Smooth muscle cell of the brain vasculature (primary cell): ENCODE measurements at regions not wholly inside any gene's neighbourhood (a gene's known extent, or its start where the extent isn't known, plus 50 kb on each side); places are given as distances from the start of the nearest gene placed in this dataset.

Experiments
- DNase-seq: peaks from one replicate; pipeline ENCODE4 v3.0.0-alpha.2; 2012; ENCODE audit warnings: low read depth, low spot score

- DNase-seq: no peak
Measured at GRCh38 chr6:164917211-164917610, 392.2 kb downstream of the C6orf118 start.

- DNase-seq: no peak
Measured at GRCh38 chr6:164916087-164916486, 393.3 kb downstream of the C6orf118 start.

GRCh38 chr6:164911873-164912580, 397.4 kb downstream of the C6orf118 start:
- no peak for DNase-seq

- no peak for DNase-seq
Measured at GRCh38 chr6:164911151-164911550, 398.3 kb downstream of the C6orf118 start.

- no peak for DNase-seq
Measured at GRCh38 chr6:164906766-164907165, 402.6 kb downstream of the C6orf118 start.

- DNase-seq: no peak
Measured at GRCh38 chr6:164905311-164905710, 404.1 kb downstream of the C6orf118 start.

- DNase-seq: no peak
Measured at GRCh38 chr6:164898412-164898811, 411.0 kb downstream of the C6orf118 start.

- no peak for DNase-seq
Measured at GRCh38 chr6:164897523-164898235, 411.7 kb downstream of the C6orf118 start.

GRCh38 chr6:164889980-164890379, 419.4 kb downstream of the C6orf118 start:
- no peak for DNase-seq

GRCh38 chr6:164887660-164888059, 421.7 kb downstream of the C6orf118 start:
- no peak for DNase-seq

- no peak for DNase-seq
Measured at GRCh38 chr6:164882236-164882635, 427.2 kb downstream of the C6orf118 start.

- DNase-seq: no peak
Measured at GRCh38 chr6:164871783-164872182, 437.6 kb downstream of the C6orf118 start.

GRCh38 chr6:164870164-164870563, 439.2 kb downstream of the C6orf118 start:
- no peak for DNase-seq

- no peak for DNase-seq
Measured at GRCh38 chr6:164861967-164862366, 447.4 kb downstream of the C6orf118 start.

- no peak for DNase-seq
Measured at GRCh38 chr6:164859816-164860215, 449.6 kb downstream of the C6orf118 start.

GRCh38 chr6:164856138-164856537, 453.3 kb downstream of the C6orf118 start:
- no peak for DNase-seq

GRCh38 chr6:164855281-164855680, 454.1 kb downstream of the C6orf118 start:
- no peak for DNase-seq

- DNase-seq: no peak
Measured at GRCh38 chr6:164854526-164854925, 454.9 kb downstream of the C6orf118 start.

- DNase-seq: no peak
Measured at GRCh38 chr6:164845773-164846172, 463.6 kb downstream of the C6orf118 start.

- no peak for DNase-seq
Measured at GRCh38 chr6:164842085-164842484, 467.3 kb downstream of the C6orf118 start.

GRCh38 chr6:164838068-164838615, 471.3 kb downstream of the C6orf118 start:
- DNase-seq: no peak

- no peak for DNase-seq
Measured at GRCh38 chr6:164836486-164836885, 472.9 kb downstream of the C6orf118 start.

GRCh38 chr6:164832410-164832809, 477.0 kb downstream of the C6orf118 start:
- DNase-seq: no peak
